Fibroblast of pulmonary artery (primary cell): ENCODE measurements at regions not wholly inside any gene's neighbourhood (a gene's known extent, or its start where the extent isn't known, plus 50 kb on each side); places are given as distances from the start of the nearest gene placed in this dataset.
A peak's percentile ranks its signal among the peaks of the same experiment; 100 is the strongest.

ENCODE experiments used
- DNase-seq: peaks from one replicate; pipeline ENCODE4 v3.0.0-alpha.2; 2010; ENCODE audit warnings: low read depth
- H3K4me3 ChIP-seq: replicated peaks from 2 replicates; pipeline ENCODE4 v1.5.1; 2011; ENCODE audit warnings: low read depth, mild to moderate bottlenecking, control low read depth, low read length, moderate library complexity
- TF ChIP-seq, protein P1 (sequence below): IDR thresholded peaks from 2 replicates; pipeline ENCODE4 v1.5.1; 2011; ENCODE audit warnings: mild to moderate bottlenecking, control low read depth, low read length, inconsistent platforms; ENCODE audit errors: missing control alignments

DNA sequence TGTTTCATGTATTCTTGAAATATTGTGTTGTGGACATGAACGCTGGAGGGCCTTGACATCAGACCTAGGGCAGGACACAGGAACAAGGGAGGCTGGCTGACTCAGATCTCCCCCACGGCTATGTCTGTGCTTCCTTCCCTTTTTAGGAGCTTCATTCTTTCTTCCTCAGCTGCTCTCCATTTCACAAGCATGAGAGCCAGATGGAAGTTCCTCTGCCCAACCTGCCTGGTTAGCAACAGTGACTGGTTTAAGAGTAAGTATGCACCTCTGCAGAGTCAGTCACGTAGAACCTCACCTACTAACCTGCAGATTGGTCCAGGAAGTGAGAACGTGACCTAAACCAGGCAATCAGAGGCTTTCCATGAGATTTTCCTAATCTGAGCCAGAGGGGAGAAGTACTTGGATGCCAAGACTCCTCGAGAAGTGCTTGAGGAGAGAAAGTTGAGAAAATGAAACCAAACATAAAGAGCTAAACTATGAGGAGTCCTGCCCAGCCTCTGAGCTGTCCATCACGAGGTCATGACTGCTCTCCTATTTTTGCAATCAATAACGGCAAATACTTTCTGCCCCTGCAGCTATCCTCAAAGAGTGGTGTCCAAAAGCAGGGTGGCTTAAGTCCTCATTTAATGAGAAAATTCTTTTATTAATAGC, 465.2 kb upstream of the CITED2 start:
- TF ChIP-seq, protein P1, sequence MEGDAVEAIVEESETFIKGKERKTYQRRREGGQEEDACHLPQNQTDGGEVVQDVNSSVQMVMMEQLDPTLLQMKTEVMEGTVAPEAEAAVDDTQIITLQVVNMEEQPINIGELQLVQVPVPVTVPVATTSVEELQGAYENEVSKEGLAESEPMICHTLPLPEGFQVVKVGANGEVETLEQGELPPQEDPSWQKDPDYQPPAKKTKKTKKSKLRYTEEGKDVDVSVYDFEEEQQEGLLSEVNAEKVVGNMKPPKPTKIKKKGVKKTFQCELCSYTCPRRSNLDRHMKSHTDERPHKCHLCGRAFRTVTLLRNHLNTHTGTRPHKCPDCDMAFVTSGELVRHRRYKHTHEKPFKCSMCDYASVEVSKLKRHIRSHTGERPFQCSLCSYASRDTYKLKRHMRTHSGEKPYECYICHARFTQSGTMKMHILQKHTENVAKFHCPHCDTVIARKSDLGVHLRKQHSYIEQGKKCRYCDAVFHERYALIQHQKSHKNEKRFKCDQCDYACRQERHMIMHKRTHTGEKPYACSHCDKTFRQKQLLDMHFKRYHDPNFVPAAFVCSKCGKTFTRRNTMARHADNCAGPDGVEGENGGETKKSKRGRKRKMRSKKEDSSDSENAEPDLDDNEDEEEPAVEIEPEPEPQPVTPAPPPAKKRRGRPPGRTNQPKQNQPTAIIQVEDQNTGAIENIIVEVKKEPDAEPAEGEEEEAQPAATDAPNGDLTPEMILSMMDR = no peak
- H3K4me3 ChIP-seq = no peak overlapping the region
- peak; percentile 57 for DNase-seq

DNA sequence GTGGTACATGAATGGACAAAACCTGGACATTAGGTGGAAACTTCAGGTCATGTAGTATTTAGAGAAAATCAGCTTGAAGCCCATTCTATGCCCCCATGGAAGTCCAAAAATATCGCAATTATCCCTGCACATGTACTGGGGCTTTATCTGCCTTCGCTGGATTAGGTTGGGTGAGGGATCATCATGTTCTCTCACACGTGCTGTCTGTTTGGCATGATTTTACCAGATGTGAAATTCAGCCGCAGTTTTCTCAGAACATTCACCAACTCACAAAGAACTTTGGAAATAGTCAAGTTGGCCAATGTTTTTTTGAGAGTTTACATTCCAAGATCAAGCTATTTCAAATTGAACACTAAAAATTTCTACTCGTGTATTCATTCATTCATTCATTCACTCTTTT, 459.8 kb upstream of the CITED2 start:
- DNase-seq = no peak
- no peak overlapping the region for H3K4me3 ChIP-seq
- TF ChIP-seq, protein P1 = no peak

- DNase-seq = no peak
- no peak overlapping the region for H3K4me3 ChIP-seq
- TF ChIP-seq, protein P1 = no peak
Measured at GRCh38 chr6:139833592-139833991, 459.1 kb upstream of the CITED2 start.

DNA sequence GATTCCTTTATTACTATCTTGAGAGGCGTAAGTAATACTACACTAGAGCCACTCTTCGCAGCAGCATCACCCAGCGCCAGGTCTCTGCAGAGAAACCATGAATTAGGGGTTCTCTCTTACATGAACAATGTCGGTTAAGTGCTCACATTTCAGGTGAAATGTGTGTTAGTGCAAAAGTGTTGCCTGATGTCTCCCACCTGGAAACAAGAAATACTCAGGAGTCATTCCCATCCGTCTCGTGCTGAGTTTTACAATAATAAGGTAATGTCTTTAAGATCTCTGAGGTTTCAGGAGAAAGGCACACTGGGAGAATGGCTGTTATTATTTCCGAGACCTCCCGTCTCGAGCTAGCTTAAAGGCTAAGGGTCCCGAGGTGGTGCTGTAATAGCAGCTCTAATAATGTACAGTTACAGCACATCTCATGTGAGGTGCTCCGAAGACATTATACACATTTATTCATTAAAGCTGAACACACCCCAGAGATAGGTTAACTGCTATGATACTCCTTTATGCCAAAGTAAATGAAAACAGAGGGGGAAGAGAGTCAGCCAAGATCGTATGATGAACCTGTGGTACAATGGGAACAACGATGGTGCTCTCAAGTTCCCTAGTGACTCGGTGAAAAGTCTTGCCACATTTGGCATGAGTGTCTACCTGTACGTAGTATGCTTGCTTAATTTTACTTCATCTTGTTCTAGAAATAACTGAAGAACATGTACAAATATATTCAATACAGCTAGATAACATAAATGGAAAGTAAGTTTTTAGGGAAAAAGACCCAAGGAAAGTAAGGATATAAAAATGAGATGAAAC, 458.3 kb upstream of the CITED2 start:
- DNase-seq = no peak

DNA sequence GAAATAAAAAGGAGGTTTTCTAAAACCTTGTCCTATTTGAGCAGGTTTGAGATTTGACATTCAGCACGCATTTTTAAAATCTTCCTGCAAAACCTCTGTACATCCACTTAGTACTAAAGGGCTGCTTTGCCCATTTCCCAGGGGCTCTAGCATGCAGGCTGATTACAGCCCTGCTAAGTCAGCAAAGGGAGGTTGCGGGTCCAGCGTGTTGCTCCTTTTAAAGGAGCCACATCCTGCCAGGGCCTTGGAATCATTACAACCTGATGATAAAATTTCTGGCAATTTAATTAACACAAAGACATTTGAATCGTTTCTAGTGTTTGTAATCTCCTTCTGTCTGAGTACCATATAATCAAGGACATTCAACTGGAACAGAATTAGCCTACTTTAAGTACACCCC, 455.1 kb upstream of the CITED2 start:
- no peak overlapping the region for H3K4me3 ChIP-seq
- no peak for DNase-seq
- TF ChIP-seq, protein P1 = no peak

More for the DNA sequence above, 458.3 kb upstream of the CITED2 start:
- TF ChIP-seq, protein P1 = no peak
- H3K4me3 ChIP-seq = no peak overlapping the region

- no peak overlapping the region for H3K4me3 ChIP-seq
- DNase-seq = no peak
- TF ChIP-seq, protein P1 = no peak
Measured at GRCh38 chr6:139828751-139829519, 454.5 kb upstream of the CITED2 start.
